ENCODE measurements at regions not wholly inside any gene's neighbourhood (a gene's known extent, or its start where the extent isn't known, plus 50 kb on each side); places are given as distances from the start of the nearest gene placed in this dataset.

DNA sequence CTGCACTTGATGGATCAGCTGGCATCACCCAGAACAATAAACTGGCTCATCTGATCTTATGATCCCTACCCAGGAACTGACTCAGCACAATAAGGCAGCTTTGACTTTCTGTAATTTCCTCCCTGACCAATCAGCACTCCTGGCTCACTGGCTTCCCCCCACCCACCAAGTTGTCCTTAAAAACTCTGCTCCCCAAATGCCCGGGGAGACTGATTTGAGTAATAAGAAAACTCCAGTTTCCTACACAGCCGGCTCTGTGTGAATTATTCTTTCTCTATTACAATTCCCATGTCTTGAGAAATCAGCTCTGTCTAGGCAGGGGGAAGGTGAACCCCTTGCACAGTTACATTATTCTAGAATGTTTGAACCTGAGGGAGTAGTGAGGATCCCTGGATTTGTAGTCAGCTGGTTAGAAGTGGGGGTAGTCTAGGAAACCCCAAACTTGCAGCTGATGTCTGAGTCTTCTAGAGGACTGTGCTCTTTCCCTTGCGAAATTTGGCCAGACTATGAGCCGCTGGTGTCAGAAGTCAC, 111.7 kb upstream of the NEK6 start:
- TF ChIP-seq, protein P1, sequence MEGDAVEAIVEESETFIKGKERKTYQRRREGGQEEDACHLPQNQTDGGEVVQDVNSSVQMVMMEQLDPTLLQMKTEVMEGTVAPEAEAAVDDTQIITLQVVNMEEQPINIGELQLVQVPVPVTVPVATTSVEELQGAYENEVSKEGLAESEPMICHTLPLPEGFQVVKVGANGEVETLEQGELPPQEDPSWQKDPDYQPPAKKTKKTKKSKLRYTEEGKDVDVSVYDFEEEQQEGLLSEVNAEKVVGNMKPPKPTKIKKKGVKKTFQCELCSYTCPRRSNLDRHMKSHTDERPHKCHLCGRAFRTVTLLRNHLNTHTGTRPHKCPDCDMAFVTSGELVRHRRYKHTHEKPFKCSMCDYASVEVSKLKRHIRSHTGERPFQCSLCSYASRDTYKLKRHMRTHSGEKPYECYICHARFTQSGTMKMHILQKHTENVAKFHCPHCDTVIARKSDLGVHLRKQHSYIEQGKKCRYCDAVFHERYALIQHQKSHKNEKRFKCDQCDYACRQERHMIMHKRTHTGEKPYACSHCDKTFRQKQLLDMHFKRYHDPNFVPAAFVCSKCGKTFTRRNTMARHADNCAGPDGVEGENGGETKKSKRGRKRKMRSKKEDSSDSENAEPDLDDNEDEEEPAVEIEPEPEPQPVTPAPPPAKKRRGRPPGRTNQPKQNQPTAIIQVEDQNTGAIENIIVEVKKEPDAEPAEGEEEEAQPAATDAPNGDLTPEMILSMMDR (IDR thresholded peaks at IDR 0.05; ENCODE audit: insufficient read depth, low read length, poor library complexity, severe bottlenecking) = no peak
- no peak for TF ChIP-seq EZH2phosphoT487 (conservative IDR thresholded peaks at IDR 0.05; ENCODE audit: low read length)

Measured in SU-DHL-6 (cell line).